AG20443 (cell line): ENCODE measurements at regions not wholly inside any gene's neighbourhood (a gene's known extent, or its start where the extent isn't known, plus 50 kb on each side); places are given as distances from the start of the nearest gene placed in this dataset.
"Not testable (repeated sequence)": the region's sequence is repeated elsewhere in the genome, so short reads cannot be mapped to it uniquely, and the experiment has no call there.

Experiments
- DNase-seq: peaks from one replicate; pipeline ENCODE4 v3.0.0; 2012; ENCODE audit warnings: low spot score, mixed read lengths

GRCh38 chr7:12884856-12885440 lies 197.5 kb downstream of the ARL4A start:
- DNase-seq = no peak

DNA sequence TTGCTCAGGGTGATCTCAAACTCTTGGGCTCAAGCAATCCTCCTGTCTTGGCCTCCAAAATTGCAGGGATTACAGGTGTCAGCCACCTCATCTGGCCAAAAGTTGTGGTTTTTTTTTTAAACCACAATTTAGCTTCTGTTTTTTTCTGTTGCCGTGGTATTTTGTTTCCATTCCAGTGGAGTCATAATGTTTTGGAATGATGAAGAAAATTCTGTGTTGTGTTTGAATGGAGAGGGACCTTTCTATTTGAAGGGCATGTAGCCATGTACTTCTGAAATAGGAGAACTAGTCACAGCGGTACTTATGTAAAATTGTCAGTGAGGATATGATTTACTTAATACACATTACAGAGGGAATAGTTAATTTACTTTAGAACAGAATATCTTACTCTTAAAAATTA lies 201.3 kb downstream of the ARL4A start:
- peak; percentile 40 for DNase-seq

DNA sequence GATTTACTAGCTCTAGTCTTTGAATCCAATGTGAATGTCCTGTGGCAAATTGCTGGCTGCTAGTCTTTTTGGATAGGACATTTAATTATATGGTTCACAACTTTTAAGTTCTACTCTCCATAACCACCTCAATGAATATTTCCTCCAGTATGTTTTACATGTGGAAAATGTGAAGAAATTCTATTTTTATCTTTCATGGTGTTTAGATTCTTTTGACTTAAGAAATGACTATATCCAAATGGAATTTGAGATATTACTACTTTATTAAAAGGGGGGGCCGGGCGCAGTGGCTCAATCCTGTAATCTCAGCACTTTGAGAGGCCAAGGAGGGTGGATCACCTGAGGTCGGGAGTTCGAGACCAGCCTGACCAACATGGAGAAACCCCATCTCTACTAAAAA lies 202.0 kb downstream of the ARL4A start:
- no peak for DNase-seq

- no peak for DNase-seq
These were observed 203.2 kb downstream of the ARL4A start for GRCh38 chr7:12890586-12890985.

DNA sequence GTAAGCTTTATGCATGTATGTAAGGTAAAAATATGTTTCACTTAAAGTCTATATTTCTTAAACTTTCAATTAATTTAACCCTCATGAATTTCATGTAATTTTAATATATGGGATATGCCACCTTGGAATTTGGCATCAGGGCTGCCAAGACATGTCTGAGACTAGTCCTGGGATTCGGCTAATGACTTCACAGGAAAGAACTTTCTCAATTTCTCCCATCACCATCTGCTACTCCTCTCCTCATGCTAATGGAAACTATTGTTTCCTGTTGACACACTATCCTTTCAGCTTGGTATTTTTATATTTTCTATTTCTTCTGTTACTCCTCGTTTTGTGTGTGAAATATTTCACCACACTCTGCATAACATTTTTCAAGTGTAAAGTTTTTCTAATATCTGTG lies 205.9 kb downstream of the ARL4A start:
- DNase-seq = peak; percentile 34

DNA sequence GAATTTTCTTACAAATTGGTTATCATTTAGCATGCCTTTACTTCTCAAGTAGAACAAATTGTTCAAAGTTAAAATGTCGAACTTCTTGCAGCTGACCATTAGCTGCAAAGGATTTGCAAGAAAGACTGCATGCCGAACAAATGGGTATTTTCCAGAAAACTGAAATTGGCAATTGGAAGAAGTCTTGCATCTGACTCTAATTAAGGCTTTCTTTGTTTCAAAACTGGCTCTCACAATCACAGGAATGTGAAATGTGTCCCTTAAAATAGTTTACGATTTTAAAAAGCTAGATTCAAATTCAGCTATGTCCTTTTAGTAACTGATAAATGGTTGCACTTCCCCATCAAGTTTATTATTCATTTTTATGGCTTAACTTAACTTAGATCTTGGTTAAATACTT lies 207.9 kb downstream of the ARL4A start:
- peak; percentile 43 for DNase-seq

DNA sequence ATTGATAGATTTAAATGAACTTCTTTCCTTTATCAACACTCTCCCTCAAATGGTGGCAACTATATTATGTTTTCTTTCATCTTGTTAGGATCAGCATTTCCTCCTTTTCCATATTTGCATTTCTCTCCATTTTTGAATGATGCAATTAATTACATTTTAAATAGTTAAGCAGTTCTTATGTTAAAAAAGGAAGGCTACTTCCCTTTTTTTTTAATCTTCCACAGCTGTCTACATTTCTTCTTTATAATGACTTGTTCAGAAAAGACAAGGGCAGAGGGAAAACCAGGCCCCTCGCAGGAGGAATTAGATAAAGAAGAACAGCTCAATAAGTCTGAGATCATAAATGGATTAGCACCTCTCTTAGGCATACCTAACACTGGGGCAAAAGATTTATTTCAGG lies 208.9 kb downstream of the ARL4A start:
- no peak for DNase-seq

DNA sequence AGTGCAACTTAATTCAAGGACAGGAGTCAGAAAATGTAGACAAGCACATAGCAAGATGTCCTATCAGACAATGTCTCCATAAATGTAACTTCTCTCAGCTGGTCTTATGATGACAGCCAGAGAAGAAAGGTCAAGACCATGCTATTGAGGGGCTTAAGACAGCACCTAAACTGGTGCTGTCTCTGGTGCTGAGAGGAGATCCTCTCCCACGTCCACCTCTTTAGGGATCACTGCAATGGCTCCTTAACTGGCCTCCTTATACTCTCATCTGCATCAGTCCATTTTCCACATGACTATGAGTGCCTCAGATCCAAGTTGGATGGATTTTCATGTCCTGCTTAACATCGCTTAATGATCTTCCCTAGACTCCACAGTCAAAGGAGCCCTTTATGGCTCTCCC lies 210.6 kb downstream of the ARL4A start:
- no peak for DNase-seq

GRCh38 chr7:12898620-12899019 lies 211.2 kb downstream of the ARL4A start:
- no peak for DNase-seq

GRCh38 chr7:12905671-12906070 lies 218.2 kb downstream of the ARL4A start:
- no peak for DNase-seq

DNA sequence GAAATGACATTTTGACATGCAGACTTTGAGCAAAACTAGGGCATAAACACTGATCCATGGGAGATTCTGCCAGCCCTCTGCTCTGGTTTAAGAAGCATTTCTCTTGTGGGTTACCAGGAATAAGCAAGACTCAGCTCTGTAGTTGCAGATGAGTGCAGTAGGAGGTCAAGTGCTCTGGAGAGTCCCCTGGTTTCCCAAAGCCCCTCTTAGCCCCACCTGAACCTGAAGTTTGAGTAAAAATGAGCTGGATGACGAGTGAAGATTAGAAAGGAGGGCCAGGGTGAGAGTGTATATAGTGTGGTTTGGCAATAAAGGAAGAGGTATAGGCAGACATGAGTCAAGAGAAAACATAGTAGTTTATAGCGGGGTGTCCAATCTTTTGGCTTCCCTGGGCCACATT lies 220.3 kb downstream of the ARL4A start:
- no peak for DNase-seq

DNA sequence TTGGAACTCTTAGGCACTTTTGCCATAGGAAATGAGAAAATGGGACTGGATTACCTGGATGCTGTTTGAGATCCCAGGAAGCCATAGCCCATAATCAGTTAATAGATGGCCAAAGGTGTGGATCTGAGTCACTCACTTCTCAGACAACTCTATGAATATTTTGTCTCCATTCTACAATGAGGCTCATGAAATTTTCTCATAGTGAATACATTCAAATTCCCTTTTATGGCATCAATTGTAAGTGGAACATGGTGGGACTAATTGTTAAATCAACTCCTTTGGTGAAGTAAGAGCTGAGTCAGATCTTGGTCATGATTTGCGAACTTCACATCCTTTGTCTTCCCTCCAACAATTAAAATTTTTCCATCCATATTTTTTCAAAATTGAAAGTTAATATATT lies 222.1 kb downstream of the ARL4A start:
- no peak for DNase-seq

DNA sequence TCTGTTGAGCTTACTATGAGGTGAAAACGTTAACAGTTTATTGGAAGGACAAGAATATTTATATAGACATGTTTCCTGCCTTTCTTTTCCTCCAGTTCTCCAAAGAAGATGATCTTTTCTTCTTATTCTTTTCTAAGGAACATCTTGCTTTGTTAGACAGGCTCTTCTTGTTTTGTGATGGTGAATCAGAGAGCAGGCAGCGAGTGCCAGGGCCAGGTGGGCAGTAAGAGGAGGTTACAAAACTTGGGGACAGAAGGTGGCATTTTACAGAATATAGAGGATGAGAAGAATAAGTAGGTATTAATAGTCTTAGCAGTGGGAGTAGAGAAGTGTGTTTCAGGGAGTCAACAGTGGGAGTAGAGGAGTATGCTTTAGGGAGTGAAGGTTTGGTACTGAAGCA lies 223.6 kb downstream of the ARL4A start:
- DNase-seq = no peak

DNA sequence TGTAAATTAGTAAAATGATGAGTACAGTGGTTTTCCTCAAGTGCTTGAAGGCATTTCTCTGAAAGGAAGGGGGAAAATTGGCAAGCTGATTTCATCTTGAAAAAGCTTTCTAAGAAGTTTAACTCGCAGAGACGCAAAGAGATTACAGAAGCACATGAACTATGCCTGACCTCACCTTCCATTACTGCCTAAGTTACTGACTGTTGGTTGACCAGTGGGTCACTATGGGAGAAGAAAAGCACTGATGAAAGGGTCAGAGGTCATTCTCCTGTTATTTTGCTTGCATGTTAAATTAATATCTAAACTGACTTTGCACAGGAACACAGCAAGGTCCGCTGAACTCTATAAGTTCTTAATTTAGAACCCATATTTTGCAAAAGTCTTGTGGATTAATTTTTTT lies 225.6 kb downstream of the ARL4A start:
- no peak for DNase-seq

GRCh38 chr7:12917801-12918200 lies 230.4 kb downstream of the ARL4A start:
- no peak for DNase-seq

GRCh38 chr7:12921751-12922345 lies 234.4 kb downstream of the ARL4A start:
- DNase-seq = no peak

DNA sequence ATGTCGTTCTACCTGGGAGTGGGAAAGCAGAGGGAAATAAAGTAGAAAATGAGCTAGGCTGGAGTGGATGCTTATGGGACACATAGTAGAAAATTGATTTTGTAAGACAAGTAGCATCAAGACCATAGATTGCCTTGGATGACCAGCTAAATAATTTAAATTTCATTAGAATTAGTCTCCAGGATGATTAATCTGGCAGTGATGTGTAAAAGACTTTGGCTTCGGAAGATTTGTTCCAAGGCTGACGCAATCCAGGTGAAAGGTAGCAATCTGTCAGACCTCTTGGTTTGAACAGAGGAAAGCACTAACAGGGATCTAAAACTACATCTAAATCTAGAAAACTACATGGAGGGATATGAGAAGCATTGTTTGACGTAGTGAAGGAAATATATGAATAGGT lies 236.5 kb downstream of the ARL4A start:
- DNase-seq = no peak

DNA sequence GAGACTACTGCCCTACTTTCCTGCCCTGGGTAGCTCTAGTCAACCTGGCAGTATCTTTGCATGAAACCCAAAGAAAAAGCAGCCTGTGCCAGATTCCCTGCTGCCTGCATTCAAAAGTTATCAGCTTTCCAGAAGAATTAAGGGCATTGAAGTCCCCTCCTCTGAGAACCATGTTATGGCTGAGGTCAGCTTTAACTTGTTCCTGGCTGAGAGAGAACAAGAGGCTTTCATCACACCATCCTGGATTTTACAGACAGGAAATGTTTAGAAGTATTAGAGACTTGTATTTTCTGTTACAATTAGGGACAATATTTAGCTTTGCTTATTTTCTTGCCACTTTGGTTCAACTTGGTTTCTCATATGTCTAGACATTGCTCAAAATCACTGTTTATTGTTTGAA lies 238.8 kb downstream of the ARL4A start:
- no peak for DNase-seq

GRCh38 chr7:12927635-12928434 lies 240.4 kb downstream of the ARL4A start:
- DNase-seq = no peak

DNA sequence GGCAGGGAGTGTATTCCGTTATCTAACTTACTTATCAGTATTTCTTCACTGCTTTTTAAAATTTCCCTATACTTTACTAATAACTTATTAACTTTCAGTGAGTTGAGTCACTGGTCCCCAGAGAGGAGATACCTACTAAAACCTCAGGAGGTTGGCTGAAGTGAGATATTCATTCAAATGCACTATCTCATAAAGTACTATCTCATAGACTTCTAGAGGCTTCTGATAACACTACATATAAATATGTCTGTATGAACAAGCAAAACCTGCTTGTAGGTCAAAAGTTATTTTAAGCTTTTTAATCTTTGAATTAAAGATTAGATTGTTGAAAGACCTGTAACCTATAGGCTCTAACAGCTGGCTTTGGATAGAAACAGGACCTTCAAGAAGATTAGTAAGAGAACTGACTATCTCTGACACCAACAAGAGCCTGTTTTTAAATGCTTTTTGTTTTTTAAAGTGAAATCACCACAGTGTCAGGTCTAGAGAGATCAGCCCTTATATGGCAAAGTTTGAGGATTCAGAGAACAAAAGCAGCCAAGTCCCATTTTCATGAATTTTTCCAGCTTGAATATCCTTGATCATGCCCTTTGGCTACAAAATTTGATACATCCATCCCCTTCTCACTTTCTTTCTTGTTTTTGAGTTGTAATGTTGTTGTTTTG lies 242.2 kb downstream of the ARL4A start:
- no peak for DNase-seq

- DNase-seq = no peak
These were observed 243.1 kb downstream of the ARL4A start for GRCh38 chr7:12930534-12930933.

DNA sequence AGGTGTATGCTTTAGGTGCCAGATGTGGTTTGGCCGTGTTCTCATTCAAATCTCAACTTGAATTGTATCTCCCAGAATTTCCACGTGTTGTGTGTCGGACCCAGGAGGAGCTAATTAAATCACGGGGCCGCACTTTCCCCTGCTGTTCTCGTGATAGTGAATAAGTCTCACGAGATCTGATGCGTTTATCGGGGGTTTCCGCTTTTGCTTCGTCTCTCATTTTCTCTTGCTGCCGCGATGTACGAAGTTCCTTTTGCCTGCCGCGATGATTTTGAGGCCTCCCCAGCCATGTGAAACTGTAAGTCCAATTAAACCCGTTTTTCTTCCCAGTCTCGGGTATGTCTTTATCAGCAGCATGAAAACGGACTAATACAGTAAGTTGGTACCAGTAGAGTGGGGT lies 244.0 kb downstream of the ARL4A start:
- DNase-seq = not testable (repeated sequence)

DNA sequence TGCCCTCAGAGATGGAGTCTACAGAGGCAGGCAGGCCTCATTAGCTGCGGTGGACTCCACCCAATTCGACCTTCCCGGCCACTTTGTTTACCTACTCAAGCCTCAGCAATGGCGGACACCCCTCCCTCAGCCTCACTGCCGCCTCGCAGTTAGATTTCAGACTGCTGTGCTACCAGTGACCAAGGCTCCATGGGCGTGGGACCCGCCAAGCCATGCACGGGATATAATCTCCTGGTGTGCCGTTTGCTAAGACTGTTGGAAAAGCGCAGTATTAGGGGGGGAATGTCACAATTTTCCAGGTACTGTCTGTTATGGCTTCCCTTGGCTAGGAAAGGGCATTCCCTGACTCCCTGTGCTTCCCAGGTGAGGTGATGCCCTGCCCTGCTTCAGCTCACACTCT lies 252.3 kb downstream of the ARL4A start:
- DNase-seq = no peak
